IPS-11a (cell line): ENCODE measurements at regions not wholly inside any gene's neighbourhood (a gene's known extent, or its start where the extent isn't known, plus 50 kb on each side); places are given as distances from the start of the nearest gene placed in this dataset.

ENCODE experiments used
- H3K4me3 ChIP-seq: one replicate; pipeline ENCODE4 v1.5.1; 2013; ENCODE audit warnings: low read depth, low read length, control low read depth

GRCh38 chr19:29467824-29468401 lies 57.9 kb upstream of the VSTM2B start:
- no peak overlapping the region for H3K4me3 ChIP-seq

GRCh38 chr19:29475469-29475868 lies 50.3 kb upstream of the VSTM2B start:
- no peak overlapping the region for H3K4me3 ChIP-seq
